ENCODE measurements at regions not wholly inside any gene's neighbourhood (a gene's known extent, or its start where the extent isn't known, plus 50 kb on each side); places are given as distances from the start of the nearest gene placed in this dataset.

- in situ Hi-C loops (cut with MboI; ENCODE audit: low sequenced_read_pairs, unreplicated experiment): no loop called here
- no peak for DNase-seq (ENCODE audit: low spot score)
- no peak for TF ChIP-seq CTCF (IDR thresholded peaks at IDR 0.05; ENCODE audit: borderline replicate concordance, control extremely low read depth, extremely low read depth, insufficient read depth, missing control alignments)
Measured at GRCh38 chr2:29974086-29974485, 52.7 kb upstream of the ALK start.

GRCh38 chr2:29977284-29977683, 55.9 kb upstream of the ALK start:
- in situ Hi-C loops (cut with MboI; ENCODE audit: low sequenced_read_pairs, unreplicated experiment): no loop called here

GRCh38 chr2:29981402-29981801, 60.0 kb upstream of the ALK start:
- TF ChIP-seq CTCF (IDR thresholded peaks at IDR 0.05; ENCODE audit: borderline replicate concordance, control extremely low read depth, extremely low read depth, insufficient read depth, missing control alignments): no peak
- in situ Hi-C loops (cut with MboI; ENCODE audit: low sequenced_read_pairs, unreplicated experiment): no loop called here
- no peak for DNase-seq (ENCODE audit: low spot score)

More at GRCh38 chr2:29977284-29977683, 55.9 kb upstream of the ALK start:
- no peak for TF ChIP-seq CTCF (IDR thresholded peaks at IDR 0.05; ENCODE audit: borderline replicate concordance, control extremely low read depth, extremely low read depth, insufficient read depth, missing control alignments)
- no peak for DNase-seq (ENCODE audit: low spot score)

GRCh38 chr2:29983308-29983707, 61.9 kb upstream of the ALK start:
- in situ Hi-C loops (cut with MboI; ENCODE audit: low sequenced_read_pairs, unreplicated experiment): no loop called here
- DNase-seq (ENCODE audit: low spot score): no peak
- TF ChIP-seq CTCF (IDR thresholded peaks at IDR 0.05; ENCODE audit: borderline replicate concordance, control extremely low read depth, extremely low read depth, insufficient read depth, missing control alignments): no peak

- no peak for DNase-seq (ENCODE audit: low spot score)
- in situ Hi-C loops (cut with MboI; ENCODE audit: low sequenced_read_pairs, unreplicated experiment): no loop called here
- TF ChIP-seq CTCF (IDR thresholded peaks at IDR 0.05; ENCODE audit: borderline replicate concordance, control extremely low read depth, extremely low read depth, insufficient read depth, missing control alignments): no peak
Measured at GRCh38 chr2:29987146-29987545, 65.8 kb upstream of the ALK start.

GRCh38 chr2:29990129-29990528, 68.7 kb upstream of the ALK start:
- DNase-seq (ENCODE audit: low spot score): no peak
- TF ChIP-seq CTCF (IDR thresholded peaks at IDR 0.05; ENCODE audit: borderline replicate concordance, control extremely low read depth, extremely low read depth, insufficient read depth, missing control alignments): no peak
- in situ Hi-C loops (cut with MboI; ENCODE audit: low sequenced_read_pairs, unreplicated experiment): no loop called here

GRCh38 chr2:29991086-29991485, 69.7 kb upstream of the ALK start:
- no peak for DNase-seq (ENCODE audit: low spot score)
- no peak for TF ChIP-seq CTCF (IDR thresholded peaks at IDR 0.05; ENCODE audit: borderline replicate concordance, control extremely low read depth, extremely low read depth, insufficient read depth, missing control alignments)
- in situ Hi-C loops (cut with MboI; ENCODE audit: low sequenced_read_pairs, unreplicated experiment): no loop called here
